T47D (cell line): ENCODE measurements at regions not wholly inside any gene's neighbourhood (a gene's known extent, or its start where the extent isn't known, plus 50 kb on each side); places are given as distances from the start of the nearest gene placed in this dataset.

ENCODE experiments used
- DNase-seq, 2 experiments: peaks; one replicate each; pipeline versions ENCODE4 v3.0.0 to v3.0.0-alpha.2; 2011 to 2012; ENCODE audit warnings: low read depth in 1 of 2, low spot score in 1 of 2
- JUND ChIP-seq: IDR thresholded peaks from 2 replicates; pipeline ENCODE4 v1.6.1; 2012; ENCODE audit warnings: low read depth
- in situ Hi-C: cut with HindIII; loops from 2 replicates; pipeline ENCODE4 v1.10.0; 2016; ENCODE audit warnings: low sequenced_read_pairs, low pct_unique_long_range_greater_than_20kb

GRCh38 chr16:55225972-55226542 lies 97.9 kb upstream of the IRX6 start:
- in situ Hi-C loops = no loop called here
- no peak for DNase-seq
- TF ChIP-seq JUND = no peak

DNA sequence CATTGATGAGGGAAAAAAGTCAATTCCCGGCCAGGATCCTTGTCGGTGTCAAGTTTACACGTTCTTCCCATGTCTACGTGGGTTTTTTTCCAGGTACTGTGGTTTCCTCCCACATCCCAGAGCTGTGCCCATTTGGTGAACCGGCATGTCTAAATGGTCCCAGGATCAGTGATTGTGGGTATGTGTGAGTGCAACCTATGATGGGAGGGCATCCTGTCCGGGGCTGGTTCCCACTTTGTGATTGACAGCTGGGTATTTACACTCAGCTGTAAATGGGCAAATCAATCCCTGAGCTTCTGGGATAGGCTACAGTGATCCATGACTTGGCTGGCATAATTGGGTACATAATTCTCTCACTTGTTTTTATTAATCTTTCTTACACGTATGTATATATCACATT lies 91.2 kb upstream of the IRX6 start:
- TF ChIP-seq JUND = no peak
- no peak for DNase-seq
- in situ Hi-C loops = no loop called here

DNA sequence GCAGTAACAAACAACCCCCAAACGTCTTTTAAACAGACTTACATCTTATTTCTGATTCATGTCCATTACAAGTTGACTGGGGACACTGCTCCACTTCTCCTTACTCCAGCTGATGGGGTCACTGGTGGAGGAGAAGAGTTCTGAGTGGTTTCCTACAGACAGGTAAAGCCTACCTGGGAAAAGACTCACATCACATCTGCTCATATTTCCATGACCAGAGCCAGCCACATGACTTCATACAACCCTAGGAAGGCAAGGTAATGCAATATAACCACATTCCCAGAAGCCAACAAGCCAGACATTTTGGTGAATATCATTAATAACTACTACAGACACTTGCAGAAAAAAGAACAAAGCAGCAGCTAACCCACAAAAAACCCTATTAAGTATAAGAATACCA lies 90.5 kb upstream of the IRX6 start:
- in situ Hi-C loops = no loop called here
- TF ChIP-seq JUND = no peak
- no peak for DNase-seq

- no peak for TF ChIP-seq JUND
- in situ Hi-C loops = no loop called here
- DNase-seq = no peak
Observed at GRCh38 chr16:55236655-55237054, 87.3 kb upstream of the IRX6 start.

GRCh38 chr16:55239723-55240122 lies 84.3 kb upstream of the IRX6 start:
- in situ Hi-C loops = no loop called here
- no peak for DNase-seq
- no peak for TF ChIP-seq JUND

DNA sequence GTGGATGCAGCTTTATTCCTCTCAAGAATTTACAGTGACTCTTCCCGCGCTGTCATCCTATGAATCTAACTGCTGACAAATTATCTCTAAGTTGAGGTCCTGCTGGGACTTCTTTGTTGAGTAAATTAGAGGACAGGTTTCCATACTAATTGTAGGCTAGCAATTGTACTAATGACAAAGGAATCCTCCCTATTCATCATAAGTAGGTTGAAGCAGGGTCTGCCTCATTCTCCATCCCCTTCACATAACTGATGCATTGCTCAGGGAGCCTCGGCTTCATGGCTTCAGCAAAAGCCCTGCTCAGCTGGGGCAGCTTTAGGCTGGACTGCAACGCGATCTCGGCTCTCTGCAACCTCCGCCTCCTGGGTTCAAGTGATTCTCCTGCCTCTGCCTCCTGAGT lies 83.1 kb upstream of the IRX6 start:
- in situ Hi-C loops = no loop called here
- TF ChIP-seq JUND = no peak
- DNase-seq = no peak

- no peak for DNase-seq
- TF ChIP-seq JUND = no peak
- in situ Hi-C loops = no loop called here
Observed at GRCh38 chr16:55242667-55243066, 81.3 kb upstream of the IRX6 start.

- DNase-seq = no peak
- TF ChIP-seq JUND = no peak
- in situ Hi-C loops = no loop called here
Observed at GRCh38 chr16:55248058-55248457, 75.9 kb upstream of the IRX6 start.

GRCh38 chr16:55248494-55248893 lies 75.5 kb upstream of the IRX6 start:
- no peak for TF ChIP-seq JUND
- in situ Hi-C loops = no loop called here
- DNase-seq = no peak

DNA sequence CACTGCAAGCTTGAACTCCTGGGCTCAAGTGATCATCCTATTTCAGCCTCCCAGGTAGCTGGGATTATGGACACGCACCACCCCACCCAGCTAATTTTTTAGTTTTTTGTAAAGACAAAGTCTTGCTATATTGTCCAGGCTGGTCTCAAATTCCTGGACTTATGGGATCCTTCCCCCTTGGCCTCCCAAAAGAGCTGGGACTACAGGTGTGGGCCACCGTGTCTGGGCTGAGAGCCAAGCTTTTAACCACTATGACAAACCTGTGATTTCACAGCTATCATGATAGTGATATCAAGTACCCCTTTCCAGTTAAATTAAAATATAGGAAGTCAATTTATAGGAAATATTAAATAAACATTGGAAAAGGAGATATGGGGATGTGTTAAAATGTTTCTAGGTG lies 74.6 kb upstream of the IRX6 start:
- no peak for DNase-seq
- TF ChIP-seq JUND = no peak
- in situ Hi-C loops = no loop called here

GRCh38 chr16:55249936-55250335 lies 74.1 kb upstream of the IRX6 start:
- TF ChIP-seq JUND = no peak
- in situ Hi-C loops = no loop called here
- no peak for DNase-seq

DNA sequence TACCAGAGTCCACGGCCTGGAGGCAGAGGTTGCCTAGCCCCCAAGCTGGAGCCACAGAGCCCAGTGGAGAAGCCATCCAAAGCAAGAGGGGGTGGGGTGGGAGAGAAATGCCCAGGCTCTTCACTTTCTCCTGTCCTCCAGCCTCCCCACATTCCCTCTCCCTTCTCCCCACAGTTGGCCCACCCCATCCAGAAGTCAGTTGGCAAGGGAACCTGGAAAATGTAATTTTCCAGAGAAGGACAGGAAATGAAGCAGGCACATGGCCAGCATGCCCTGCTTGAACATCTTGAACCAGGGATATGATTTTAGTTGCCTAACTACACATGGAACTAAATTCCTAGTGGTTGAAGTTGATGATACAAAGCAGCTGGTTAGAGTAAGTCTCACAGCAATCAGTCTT lies 73.3 kb upstream of the IRX6 start:
- no peak for TF ChIP-seq JUND
- DNase-seq = no peak
- in situ Hi-C loops = no loop called here

DNA sequence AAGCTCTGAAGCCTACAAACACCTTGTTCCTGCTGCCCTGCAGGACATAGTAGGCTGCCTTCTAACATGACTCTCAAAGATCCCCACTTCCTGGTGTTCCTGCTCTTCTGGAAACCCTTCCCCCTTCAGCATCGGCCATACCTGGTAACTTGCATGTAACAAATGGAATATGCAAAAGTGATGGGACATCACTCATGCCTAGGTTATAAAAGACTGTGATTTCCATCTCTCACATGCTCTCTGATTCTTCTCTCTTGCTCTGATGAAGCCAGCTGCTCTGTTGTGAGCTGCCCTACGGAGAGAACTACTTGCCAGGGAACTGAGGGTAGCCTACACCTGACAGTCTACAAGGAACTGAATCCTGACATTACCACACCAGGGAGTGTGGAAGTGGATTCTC lies 72.9 kb upstream of the IRX6 start:
- in situ Hi-C loops = no loop called here

DNA sequence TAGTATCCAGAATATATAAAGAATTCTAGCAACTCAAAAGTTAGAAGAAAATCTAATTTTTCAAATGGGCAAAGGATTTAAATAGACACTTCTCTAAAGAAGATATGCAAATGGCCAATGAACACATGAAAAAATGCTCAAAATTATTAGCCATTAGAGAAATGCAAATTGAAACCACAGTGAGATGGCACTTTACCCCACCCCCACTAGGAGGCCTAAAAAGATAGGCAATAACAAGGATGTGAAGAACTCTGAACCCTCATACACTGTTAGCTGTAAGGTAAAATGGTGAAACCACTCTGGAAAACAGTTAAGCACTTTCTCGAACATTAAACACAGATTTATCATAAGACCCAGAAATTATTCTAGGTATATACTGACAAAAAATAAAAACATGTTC lies 71.4 kb upstream of the IRX6 start:
- in situ Hi-C loops = no loop called here
- no peak for TF ChIP-seq JUND
- DNase-seq = no peak

More for the DNA sequence above, 72.9 kb upstream of the IRX6 start:
- no peak for DNase-seq
- no peak for TF ChIP-seq JUND
